ENCODE measurements at regions not wholly inside any gene's neighbourhood (a gene's known extent, or its start where the extent isn't known, plus 50 kb on each side); places are given as distances from the start of the nearest gene placed in this dataset.

DNA sequence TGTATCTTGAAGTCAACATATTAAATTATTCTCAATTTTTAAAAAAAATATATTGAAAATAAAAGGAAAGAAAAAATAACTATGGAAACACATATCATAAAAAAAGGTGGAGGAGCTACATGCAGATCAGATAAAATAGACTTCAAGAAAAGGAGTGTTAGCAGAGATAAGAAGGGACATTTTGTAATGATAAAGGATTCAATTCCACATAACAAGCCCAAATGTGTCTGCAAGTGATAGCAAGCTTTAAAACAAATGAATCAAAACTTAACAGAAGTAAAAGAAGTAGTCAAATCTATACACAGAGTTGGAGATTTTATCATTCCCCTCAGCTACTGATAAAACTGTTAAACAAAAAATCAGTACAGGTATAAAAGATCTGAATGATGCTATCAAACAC, 74.9 kb downstream of the TTC32 start:
- TF ChIP-seq, protein P1, sequence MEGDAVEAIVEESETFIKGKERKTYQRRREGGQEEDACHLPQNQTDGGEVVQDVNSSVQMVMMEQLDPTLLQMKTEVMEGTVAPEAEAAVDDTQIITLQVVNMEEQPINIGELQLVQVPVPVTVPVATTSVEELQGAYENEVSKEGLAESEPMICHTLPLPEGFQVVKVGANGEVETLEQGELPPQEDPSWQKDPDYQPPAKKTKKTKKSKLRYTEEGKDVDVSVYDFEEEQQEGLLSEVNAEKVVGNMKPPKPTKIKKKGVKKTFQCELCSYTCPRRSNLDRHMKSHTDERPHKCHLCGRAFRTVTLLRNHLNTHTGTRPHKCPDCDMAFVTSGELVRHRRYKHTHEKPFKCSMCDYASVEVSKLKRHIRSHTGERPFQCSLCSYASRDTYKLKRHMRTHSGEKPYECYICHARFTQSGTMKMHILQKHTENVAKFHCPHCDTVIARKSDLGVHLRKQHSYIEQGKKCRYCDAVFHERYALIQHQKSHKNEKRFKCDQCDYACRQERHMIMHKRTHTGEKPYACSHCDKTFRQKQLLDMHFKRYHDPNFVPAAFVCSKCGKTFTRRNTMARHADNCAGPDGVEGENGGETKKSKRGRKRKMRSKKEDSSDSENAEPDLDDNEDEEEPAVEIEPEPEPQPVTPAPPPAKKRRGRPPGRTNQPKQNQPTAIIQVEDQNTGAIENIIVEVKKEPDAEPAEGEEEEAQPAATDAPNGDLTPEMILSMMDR (IDR thresholded peaks at IDR 0.05): no peak
- TF ChIP-seq POLR2A (IDR thresholded peaks at IDR 0.05) (no peak), EP300 (IDR thresholded peaks at IDR 0.05) (no peak)
